Heart left ventricle (tissue), 13 donors: ENCODE measurements at regions not wholly inside any gene's neighbourhood (a gene's known extent, or its start where the extent isn't known, plus 50 kb on each side); places are given as distances from the start of the nearest gene placed in this dataset.

Experiments used
- POLR2A ChIP-seq, 2 donors: fragments of 450-650 bp; IDR thresholded peaks; one replicate each; pipeline ENCODE4 v1.6.1; 2017; ENCODE audit warnings: antibody characterized with exemption in 2 of 2, mild to moderate bottlenecking in 2 of 2, moderate library complexity in 2 of 2
- TF ChIP-seq, protein P1 (sequence below), 12 donors: fragments of 200-600 bp; sonication (generic) in 4 of 12; IDR thresholded peaks; one replicate each; pipeline versions ENCODE4 v1.5.0 to v1.8.0; 2018 to 2022; ENCODE audit warnings: antibody characterized with exemption in 12 of 12, mild to moderate bottlenecking in 5 of 12
- donor health status: ischemic (EF 13 %, LVEDD 7.1; RV severe dilation, severe dysfunction).
- donor health status: DM: no; HTN: yes; CAD: no.
- donor health status: DM: no; HTN: no; CAD: no.
- donor health status: ischemic (EF 25% LVEDD 6.9; RV normal size, moderate dysfunction).
- donor health status: ischemic (EF 25% LVEDD 5.7; RV mildly dilated, moderate dysfunction).
- donor health status: ischemic (EF 35%, LVEDD 5.7; RV mildly dilated, moderate dysfunction).
- donor health status: nonischemic (EF 11% LVEDD 7.7; RV severe dilation, severe dysfunction).
- donor health status: DM: yes; HTN: yes; CAD: no.
- donor health status: PGD.
- donor health status: ischemic (EF 29% LVEDD 5.4; RV normal size, mild dysfunction).
- donor health status: nonischemic (EF 23%, LVEDD 6.1; RV moderate dilation, normal function).

DNA sequence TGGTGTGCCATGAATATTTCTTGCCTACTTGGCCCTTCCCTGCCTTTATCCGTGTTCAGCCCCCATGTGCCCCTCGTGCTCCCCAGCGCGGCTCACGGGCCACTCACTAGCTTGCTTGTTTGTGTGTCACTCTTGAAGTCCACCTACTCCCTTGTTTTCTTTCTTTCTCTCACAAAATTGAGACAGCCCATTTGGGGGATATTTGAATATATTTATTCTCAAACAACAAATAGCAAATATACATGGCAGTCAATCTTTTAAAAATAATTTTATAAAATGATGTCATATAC, 82.2 kb downstream of the PLXNA1 start:
- TF ChIP-seq POLR2A (IDR thresholded peaks at IDR 0.05): no peak
- TF ChIP-seq, protein P1, sequence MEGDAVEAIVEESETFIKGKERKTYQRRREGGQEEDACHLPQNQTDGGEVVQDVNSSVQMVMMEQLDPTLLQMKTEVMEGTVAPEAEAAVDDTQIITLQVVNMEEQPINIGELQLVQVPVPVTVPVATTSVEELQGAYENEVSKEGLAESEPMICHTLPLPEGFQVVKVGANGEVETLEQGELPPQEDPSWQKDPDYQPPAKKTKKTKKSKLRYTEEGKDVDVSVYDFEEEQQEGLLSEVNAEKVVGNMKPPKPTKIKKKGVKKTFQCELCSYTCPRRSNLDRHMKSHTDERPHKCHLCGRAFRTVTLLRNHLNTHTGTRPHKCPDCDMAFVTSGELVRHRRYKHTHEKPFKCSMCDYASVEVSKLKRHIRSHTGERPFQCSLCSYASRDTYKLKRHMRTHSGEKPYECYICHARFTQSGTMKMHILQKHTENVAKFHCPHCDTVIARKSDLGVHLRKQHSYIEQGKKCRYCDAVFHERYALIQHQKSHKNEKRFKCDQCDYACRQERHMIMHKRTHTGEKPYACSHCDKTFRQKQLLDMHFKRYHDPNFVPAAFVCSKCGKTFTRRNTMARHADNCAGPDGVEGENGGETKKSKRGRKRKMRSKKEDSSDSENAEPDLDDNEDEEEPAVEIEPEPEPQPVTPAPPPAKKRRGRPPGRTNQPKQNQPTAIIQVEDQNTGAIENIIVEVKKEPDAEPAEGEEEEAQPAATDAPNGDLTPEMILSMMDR (IDR thresholded peaks at IDR 0.05): no peak
